Erythroblast (primary cell): ENCODE measurements at regions not wholly inside any gene's neighbourhood (a gene's known extent, or its start where the extent isn't known, plus 50 kb on each side); places are given as distances from the start of the nearest gene placed in this dataset.

Source experiments
- GATA1 ChIP-seq: IDR thresholded peaks from 2 replicates; pipeline ENCODE4 v1.6.1; 2011; ENCODE audit warnings: low read depth, mild to moderate bottlenecking, control low read depth, low read length, moderate library complexity
- POLR2A ChIP-seq: IDR thresholded peaks from 2 replicates; pipeline ENCODE4 v1.6.1; 2011; ENCODE audit warnings: mild to moderate bottlenecking, low read length

DNA sequence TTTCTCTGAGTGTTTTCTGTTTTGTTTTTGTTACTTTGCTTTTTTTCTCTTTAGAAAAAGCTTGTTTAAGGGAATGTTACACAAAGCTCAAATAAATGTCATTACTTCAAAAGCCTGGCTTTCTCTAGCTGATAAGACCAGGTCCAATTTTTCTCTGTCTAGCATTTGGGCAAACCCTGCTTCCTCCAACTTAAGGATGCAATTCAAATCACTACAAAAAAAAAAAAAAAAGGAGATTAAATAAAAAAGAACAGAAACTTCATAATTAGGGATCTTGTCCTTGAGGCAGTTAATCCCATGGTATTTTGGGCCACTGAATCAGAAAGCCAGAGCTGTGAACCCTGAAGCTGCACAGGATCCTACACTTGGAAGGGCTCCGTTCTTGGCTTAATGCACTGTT is 480.8 kb upstream of the KIRREL3 start:
- TF ChIP-seq POLR2A (no peak), GATA1 (no peak)
